Osteoblast (primary cell): ENCODE measurements at regions not wholly inside any gene's neighbourhood (a gene's known extent, or its start where the extent isn't known, plus 50 kb on each side); places are given as distances from the start of the nearest gene placed in this dataset.
A peak's percentile ranks its signal among the peaks of the same experiment; 100 is the strongest.

ENCODE experiments used
- DNase-seq: peaks from one replicate; pipeline ENCODE4 v3.0.0; 2011; ENCODE audit warnings: low spot score, mixed read lengths; ENCODE audit not compliant: insufficient read length; ENCODE audit errors: missing footprints
- H2AFZ ChIP-seq: 2 replicates; pipeline ENCODE4 v1.6.0; 2011; ENCODE audit warnings: mild to moderate bottlenecking, low read length
- H3K27ac ChIP-seq: 2 replicates; pipeline ENCODE4 v1.5.1; 2011; ENCODE audit warnings: mild to moderate bottlenecking, low read depth, low read length, moderate library complexity
- H3K27me3 ChIP-seq: 2 replicates; pipeline ENCODE4 v1.6.0; 2012; ENCODE audit warnings: mild to moderate bottlenecking, control low read depth, inconsistent platforms, low read length, moderate library complexity; ENCODE audit not compliant: insufficient read depth
- H3K36me3 ChIP-seq: 2 replicates; pipeline ENCODE4 v1.5.1; 2011; ENCODE audit warnings: mild to moderate bottlenecking, low read length, control low read depth, moderate library complexity; ENCODE audit not compliant: insufficient read depth
- H3K4me1 ChIP-seq: 2 replicates; pipeline ENCODE4 v1.5.1; 2011; ENCODE audit warnings: mild to moderate bottlenecking, low read length, control low read depth, moderate library complexity; ENCODE audit not compliant: insufficient read depth
- H3K4me2 ChIP-seq: 2 replicates; pipeline ENCODE4 v1.6.0; 2011; ENCODE audit warnings: mild to moderate bottlenecking, low read length; ENCODE audit not compliant: insufficient read depth
- H3K4me3 ChIP-seq: fragments of 200-600 bp; sonication (generic); 3 replicates; pipeline ENCODE4 v1.5.1; 2012; ENCODE audit warnings: mild to moderate bottlenecking, low read length, inconsistent platforms; ENCODE audit not compliant: insufficient read depth
- H3K79me2 ChIP-seq: 2 replicates; pipeline ENCODE4 v1.6.0; 2012; ENCODE audit warnings: mild to moderate bottlenecking, low read length, control low read depth, inconsistent platforms; ENCODE audit not compliant: insufficient read depth
- H3K9me3 ChIP-seq: 2 replicates; pipeline ENCODE4 v1.5.1; 2011; ENCODE audit warnings: low read depth, low read length, control low read depth
- H4K20me1 ChIP-seq: 2 replicates; pipeline ENCODE4 v1.6.0; 2012; ENCODE audit warnings: mild to moderate bottlenecking, low read length, control low read depth; ENCODE audit not compliant: insufficient read depth
- TF ChIP-seq, protein P1 (sequence below): IDR thresholded peaks from 2 replicates; pipeline ENCODE4 v1.5.1; 2011; ENCODE audit warnings: mild to moderate bottlenecking, low read depth, low read length, moderate library complexity; ENCODE audit errors: extremely low read depth

DNA sequence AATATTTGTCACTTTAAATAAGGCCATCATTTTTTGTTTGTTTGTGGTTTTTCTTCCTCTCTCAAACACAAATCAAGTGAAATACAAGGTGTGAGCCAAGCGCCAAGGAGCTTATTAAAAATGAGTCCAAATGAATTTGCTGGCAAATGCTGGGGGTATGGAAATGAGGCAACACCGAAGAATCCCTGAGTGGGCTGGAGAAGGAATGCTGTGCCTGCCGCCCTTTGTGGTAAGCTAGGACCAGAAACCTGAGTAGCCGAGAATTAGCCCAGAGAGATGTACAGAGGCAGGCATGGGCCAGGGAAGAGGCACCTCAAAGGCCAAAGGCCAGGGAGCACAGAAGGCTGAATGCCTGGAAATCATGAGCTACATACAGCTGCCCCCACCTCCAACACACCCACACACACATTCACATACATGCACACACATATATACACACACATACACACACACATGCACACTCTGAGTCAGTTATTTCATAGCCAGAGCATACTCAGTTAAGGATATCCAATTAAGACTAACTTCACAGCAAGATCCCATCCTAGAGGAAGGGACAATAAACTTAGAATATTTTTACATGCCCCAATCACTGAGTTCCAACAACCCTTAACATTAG lies 266.1 kb upstream of the DYNLRB2 start:
- H3K4me1 ChIP-seq, result peaks cover 26% of the 10 kb centered on the region
- peak overlapping the region; percentile 68 for H3K27ac ChIP-seq
- H2AFZ ChIP-seq, result no peak overlapping the region
- H3K9me3 ChIP-seq, result no peaks in the 10 kb centered on the region
- no peaks in the 10 kb centered on the region for H3K36me3 ChIP-seq
- TF ChIP-seq, protein P1, sequence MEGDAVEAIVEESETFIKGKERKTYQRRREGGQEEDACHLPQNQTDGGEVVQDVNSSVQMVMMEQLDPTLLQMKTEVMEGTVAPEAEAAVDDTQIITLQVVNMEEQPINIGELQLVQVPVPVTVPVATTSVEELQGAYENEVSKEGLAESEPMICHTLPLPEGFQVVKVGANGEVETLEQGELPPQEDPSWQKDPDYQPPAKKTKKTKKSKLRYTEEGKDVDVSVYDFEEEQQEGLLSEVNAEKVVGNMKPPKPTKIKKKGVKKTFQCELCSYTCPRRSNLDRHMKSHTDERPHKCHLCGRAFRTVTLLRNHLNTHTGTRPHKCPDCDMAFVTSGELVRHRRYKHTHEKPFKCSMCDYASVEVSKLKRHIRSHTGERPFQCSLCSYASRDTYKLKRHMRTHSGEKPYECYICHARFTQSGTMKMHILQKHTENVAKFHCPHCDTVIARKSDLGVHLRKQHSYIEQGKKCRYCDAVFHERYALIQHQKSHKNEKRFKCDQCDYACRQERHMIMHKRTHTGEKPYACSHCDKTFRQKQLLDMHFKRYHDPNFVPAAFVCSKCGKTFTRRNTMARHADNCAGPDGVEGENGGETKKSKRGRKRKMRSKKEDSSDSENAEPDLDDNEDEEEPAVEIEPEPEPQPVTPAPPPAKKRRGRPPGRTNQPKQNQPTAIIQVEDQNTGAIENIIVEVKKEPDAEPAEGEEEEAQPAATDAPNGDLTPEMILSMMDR, result no peak
- H3K4me2 ChIP-seq, result peak overlapping the region; percentile 65
- DNase-seq, result no peak
- no peak overlapping the region for H3K4me3 ChIP-seq
- no peaks in the 10 kb centered on the region for H3K79me2 ChIP-seq
- H3K27me3 ChIP-seq, result no peaks in the 10 kb centered on the region
- no peaks in the 10 kb centered on the region for H4K20me1 ChIP-seq

- peak overlapping the region; percentile 68 for H3K27ac ChIP-seq
- H3K4me3 ChIP-seq, result no peak overlapping the region
- H3K4me1 ChIP-seq, result peaks cover 27% of the 10 kb centered on the region
- H3K27me3 ChIP-seq, result no peaks in the 10 kb centered on the region
- H3K36me3 ChIP-seq, result no peaks in the 10 kb centered on the region
- H3K79me2 ChIP-seq, result no peaks in the 10 kb centered on the region
- no peaks in the 10 kb centered on the region for H3K9me3 ChIP-seq
- H4K20me1 ChIP-seq, result no peaks in the 10 kb centered on the region
- peak overlapping the region; percentile 65 for H3K4me2 ChIP-seq
- H2AFZ ChIP-seq, result peak overlapping the region; percentile 4
- TF ChIP-seq, protein P1, result no peak
- DNase-seq, result peak; percentile 44
Measured at GRCh38 chr16:80273635-80274538, 266.9 kb upstream of the DYNLRB2 start.

- Histone ChIP-seq H3K9me3 (no peaks in the 10 kb centered on the region), H3K79me2 (no peaks in the 10 kb centered on the region), H3K4me3 (no peak overlapping the region), H3K27ac (peak overlapping the region; percentile 53), H2AFZ (no peak overlapping the region), H4K20me1 (no peaks in the 10 kb centered on the region), H3K4me2 (peak overlapping the region; percentile 33), H3K27me3 (no peaks in the 10 kb centered on the region), H3K36me3 (no peaks in the 10 kb centered on the region), H3K4me1 (peaks cover 36% of the 10 kb centered on the region)
- TF ChIP-seq, protein P1, result no peak
- no peak for DNase-seq
Measured at GRCh38 chr16:80265624-80266306, 275.0 kb upstream of the DYNLRB2 start.
